ENCODE measurements at regions not wholly inside any gene's neighbourhood (a gene's known extent, or its start where the extent isn't known, plus 50 kb on each side); places are given as distances from the start of the nearest gene placed in this dataset.

GRCh38 chr3:106185949-106186348, 317.1 kb upstream of the CBLB start:
- WGBS: 90% methylated on average over 2 of the region's 2 CpGs
- no peak overlapping the region for H3K27ac ChIP-seq (replicated peaks in 1 of 4)
- H3K9me3 ChIP-seq: no peaks in the 10 kb centered on the region
- no peaks in the 10 kb centered on the region for H3K4me1 ChIP-seq
- intact Hi-C loops (cut with DNase I): no loop called here
- no peaks in the 10 kb centered on the region for H3K27me3 ChIP-seq
- TF ChIP-seq POLR2A (IDR thresholded peaks at IDR 0.05; ENCODE audit: low read depth) (no peak), POLR2AphosphoS5 (IDR thresholded peaks at IDR 0.05) (no peak), CTCF (IDR thresholded peaks at IDR 0.05) (no peak), EP300 (IDR thresholded peaks at IDR 0.05) (no peak)
- no peaks in the 10 kb centered on the region for H3K36me3 ChIP-seq
- no peak overlapping the region for H3K4me3 ChIP-seq
- no peak for DNase-seq (ENCODE audit: extremely low spot score)

- intact Hi-C loops (cut with DNase I): no loop called here
- H3K4me3 ChIP-seq: no peak overlapping the region
- no peaks in the 10 kb centered on the region for H3K36me3 ChIP-seq
- 78% methylated on average over 2 of the region's 2 CpGs for WGBS
- peaks cover 0 to 3% (median 0%) of the 10 kb centered on the region in 4 donors for H3K9me3 ChIP-seq
- DNase-seq (ENCODE audit: extremely low spot score): no peak
- TF ChIP-seq POLR2AphosphoS5 (IDR thresholded peaks at IDR 0.05) (no peak), POLR2A (IDR thresholded peaks at IDR 0.05; ENCODE audit: low read depth) (no peak)
- no peaks in the 10 kb centered on the region for H3K27me3 ChIP-seq
- H3K4me1 ChIP-seq: no peaks in the 10 kb centered on the region
- no peak overlapping the region for H3K27ac ChIP-seq (replicated peaks in 1 of 4)
Observed at GRCh38 chr3:106190296-106190695, 321.5 kb upstream of the CBLB start.

- DNase-seq (ENCODE audit: extremely low spot score): no peak
- H3K36me3 ChIP-seq: no peaks in the 10 kb centered on the region
- H3K4me3 ChIP-seq: no peak overlapping the region
- no peak for TF ChIP-seq CTCF (IDR thresholded peaks at IDR 0.05)
- no peak for TF ChIP-seq POLR2AphosphoS5 (IDR thresholded peaks at IDR 0.05)
- TF ChIP-seq EP300 (IDR thresholded peaks at IDR 0.05): no peak
- TF ChIP-seq POLR2A (IDR thresholded peaks at IDR 0.05; ENCODE audit: low read depth): no peak
- WGBS: 91% methylated on average over 1 of the region's 1 CpG
- peaks cover 0 to 3% (median 0%) of the 10 kb centered on the region in 4 donors for H3K9me3 ChIP-seq
- H3K4me1 ChIP-seq: no peaks in the 10 kb centered on the region
- intact Hi-C loops (cut with DNase I): no loop called here
- H3K27ac ChIP-seq (replicated peaks in 1 of 4): no peak overlapping the region
- H3K27me3 ChIP-seq: no peaks in the 10 kb centered on the region
Observed at GRCh38 chr3:106191211-106191610, 322.4 kb upstream of the CBLB start.

- Histone ChIP-seq H3K36me3 (no peaks in the 10 kb centered on the region), H3K27ac (replicated peaks in 1 of 4) (no peak overlapping the region), H3K9me3 (peaks cover 0 to 3% (median 0%) of the 10 kb centered on the region in 4 donors), H3K4me3 (no peak overlapping the region), H3K27me3 (no peaks in the 10 kb centered on the region), H3K4me1 (no peaks in the 10 kb centered on the region)
- 91% methylated on average over 3 of the region's 3 CpGs for WGBS
- TF ChIP-seq POLR2AphosphoS5 (IDR thresholded peaks at IDR 0.05) (no peak), POLR2A (IDR thresholded peaks at IDR 0.05; ENCODE audit: low read depth) (no peak), CTCF (IDR thresholded peaks at IDR 0.05) (no peak), EP300 (IDR thresholded peaks at IDR 0.05) (no peak)
- intact Hi-C loops (cut with DNase I): no loop called here
- no peak for DNase-seq (ENCODE audit: extremely low spot score)
Observed at GRCh38 chr3:106191913-106192312, 323.1 kb upstream of the CBLB start.

GRCh38 chr3:106193876-106194275, 325.1 kb upstream of the CBLB start:
- no peak for TF ChIP-seq CTCF (IDR thresholded peaks at IDR 0.05)
- TF ChIP-seq POLR2A (IDR thresholded peaks at IDR 0.05; ENCODE audit: low read depth): no peak
- TF ChIP-seq EP300 (IDR thresholded peaks at IDR 0.05): no peak
- no peak for TF ChIP-seq POLR2AphosphoS5 (IDR thresholded peaks at IDR 0.05)
- 96% methylated on average over 2 of the region's 2 CpGs for WGBS
- Histone ChIP-seq H3K27ac (replicated peaks in 1 of 4) (no peak overlapping the region), H3K4me3 (no peak overlapping the region), H3K9me3 (peaks cover 0 to 3% (median 0%) of the 10 kb centered on the region in 4 donors), H3K36me3 (no peaks in the 10 kb centered on the region), H3K4me1 (peaks cover 0 to under 1% (median 0%) of the 10 kb centered on the region in 4 donors), H3K27me3 (no peaks in the 10 kb centered on the region)
- intact Hi-C loops (cut with DNase I): no loop called here
- DNase-seq (ENCODE audit: extremely low spot score): no peak

All from esophagus muscularis mucosa (tissue), 4 donors.